Chondrocyte (in vitro differentiated cells): ENCODE measurements at regions not wholly inside any gene's neighbourhood (a gene's known extent, or its start where the extent isn't known, plus 50 kb on each side); places are given as distances from the start of the nearest gene placed in this dataset.

ENCODE experiments used
- DNase-seq: peaks from one replicate; pipeline ENCODE4 v3.0.0; 2021; ENCODE audit warnings: mixed read lengths, low spot score
- H3K27ac Mint-ChIP-seq: one replicate; pipeline ENCODE4 v1.8.0; 2021; ENCODE audit warnings: mild to moderate bottlenecking, moderate library complexity, mixed read lengths; ENCODE audit not compliant: unreplicated experiment
- H3K27me3 Mint-ChIP-seq: 2 replicates; pipeline ENCODE4 v1.8.0; 2021; ENCODE audit warnings: low read depth, mixed read lengths
- H3K36me3 Mint-ChIP-seq: 2 replicates; pipeline ENCODE4 v1.8.0; 2021; ENCODE audit warnings: low read depth, mixed read lengths
- H3K4me1 Mint-ChIP-seq: 2 replicates; pipeline ENCODE4 v1.8.0; 2021; ENCODE audit warnings: low read depth, mild to moderate bottlenecking, mixed read lengths
- H3K4me3 Mint-ChIP-seq: one replicate; pipeline ENCODE4 v1.8.0; 2021; ENCODE audit warnings: mild to moderate bottlenecking, moderate library complexity, mixed read lengths; ENCODE audit not compliant: unreplicated experiment
- H3K9me3 Mint-ChIP-seq: 2 replicates; pipeline ENCODE4 v1.8.0; 2021; ENCODE audit warnings: low read depth, mixed read lengths
- CTCF ChIP-seq: fragments of 200-600 bp; sonication (generic); IDR thresholded peaks from 2 replicates; pipeline ENCODE4 v1.5.0; 2021; ENCODE audit warnings: antibody characterized with exemption, mild to moderate bottlenecking, moderate library complexity

- no peak for TF ChIP-seq CTCF
- no peak for DNase-seq
- Mint-ChIP-seq H3K4me3 (no peak overlapping the region), H3K27ac (no peak overlapping the region), H3K36me3 (no peaks in the 10 kb centered on the region), H3K27me3 (peaks cover 21% of the 10 kb centered on the region), H3K4me1 (no peaks in the 10 kb centered on the region), H3K9me3 (no peaks in the 10 kb centered on the region)
These were observed 763.2 kb upstream of the CHAC2 start for GRCh38 chr2:53004413-53004812.

GRCh38 chr2:52995424-52995823 lies 772.2 kb upstream of the CHAC2 start:
- no peak for DNase-seq
- peaks cover 6% of the 10 kb centered on the region for H3K27me3 Mint-ChIP-seq
- peaks cover 7% of the 10 kb centered on the region for H3K4me1 Mint-ChIP-seq
- H3K4me3 Mint-ChIP-seq: no peak overlapping the region
- no peak overlapping the region for H3K27ac Mint-ChIP-seq
- TF ChIP-seq CTCF: no peak
- no peaks in the 10 kb centered on the region for H3K36me3 Mint-ChIP-seq
- H3K9me3 Mint-ChIP-seq: peaks cover 11% of the 10 kb centered on the region

- DNase-seq: no peak
- TF ChIP-seq CTCF: peak; percentile 62
- Mint-ChIP-seq H3K27me3 (peaks cover 13% of the 10 kb centered on the region), H3K36me3 (no peaks in the 10 kb centered on the region), H3K27ac (no peak overlapping the region), H3K9me3 (no peaks in the 10 kb centered on the region), H3K4me3 (no peak overlapping the region), H3K4me1 (no peaks in the 10 kb centered on the region)
These were observed 791.3 kb upstream of the CHAC2 start for GRCh38 chr2:52976143-52976949.

- H3K4me1 Mint-ChIP-seq: no peaks in the 10 kb centered on the region
These were observed 793.5 kb upstream of the CHAC2 start for GRCh38 chr2:52974127-52974526.

GRCh38 chr2:52970642-52971041 lies 797.0 kb upstream of the CHAC2 start:
- DNase-seq: no peak
- Mint-ChIP-seq H3K27me3 (peaks cover 3% of the 10 kb centered on the region), H3K4me3 (no peak overlapping the region), H3K27ac (no peak overlapping the region), H3K9me3 (no peaks in the 10 kb centered on the region), H3K4me1 (no peaks in the 10 kb centered on the region), H3K36me3 (no peaks in the 10 kb centered on the region)
- TF ChIP-seq CTCF: no peak

More at GRCh38 chr2:52974127-52974526, 793.5 kb upstream of the CHAC2 start:
- Mint-ChIP-seq H3K4me3 (no peak overlapping the region), H3K27me3 (peaks cover 9% of the 10 kb centered on the region), H3K36me3 (no peaks in the 10 kb centered on the region), H3K9me3 (no peaks in the 10 kb centered on the region), H3K27ac (no peak overlapping the region)
- no peak for TF ChIP-seq CTCF
- no peak for DNase-seq
